ENCODE measurements at regions not wholly inside any gene's neighbourhood (a gene's known extent, or its start where the extent isn't known, plus 50 kb on each side); places are given as distances from the start of the nearest gene placed in this dataset.
"Not testable (repeated sequence)": the region's sequence is repeated elsewhere in the genome, so short reads cannot be mapped to it uniquely, and the experiment has no call there.

GRCh38 chr12:91307957-91308670 is 125.5 kb upstream of the DCN start:
- DNase-seq (ENCODE audit: low read depth), result no peak

- no peak for DNase-seq (ENCODE audit: low read depth)
Measured at GRCh38 chr12:91290354-91290753, 107.7 kb upstream of the DCN start.

- no peak for DNase-seq (ENCODE audit: low read depth)
Measured at GRCh38 chr12:91289906-91290305, 107.3 kb upstream of the DCN start.

- DNase-seq (ENCODE audit: low read depth), result no peak
Measured at GRCh38 chr12:91289072-91289471, 106.5 kb upstream of the DCN start.

GRCh38 chr12:91287753-91288152 is 105.1 kb upstream of the DCN start:
- no peak for DNase-seq (ENCODE audit: low read depth)

GRCh38 chr12:91278126-91278525 is 95.5 kb upstream of the DCN start:
- DNase-seq (ENCODE audit: low read depth), result no peak

GRCh38 chr12:91276509-91276908 is 93.9 kb upstream of the DCN start:
- no peak for DNase-seq (ENCODE audit: low read depth)

- DNase-seq (ENCODE audit: low read depth), result no peak
Measured at GRCh38 chr12:91275321-91275720, 92.7 kb upstream of the DCN start.

- DNase-seq (ENCODE audit: low read depth), result no peak
Measured at GRCh38 chr12:91274916-91275315, 92.3 kb upstream of the DCN start.

GRCh38 chr12:91273560-91273959 is 90.9 kb upstream of the DCN start:
- no peak for DNase-seq (ENCODE audit: low read depth)

- DNase-seq (ENCODE audit: low read depth), result no peak
Measured at GRCh38 chr12:91272461-91273063, 89.9 kb upstream of the DCN start.

GRCh38 chr12:91271185-91271584 is 88.6 kb upstream of the DCN start:
- no peak for DNase-seq (ENCODE audit: low read depth)

GRCh38 chr12:91267039-91267438 is 84.4 kb upstream of the DCN start:
- DNase-seq (ENCODE audit: low read depth), result no peak

GRCh38 chr12:91264178-91264577 is 81.6 kb upstream of the DCN start:
- no peak for DNase-seq (ENCODE audit: low read depth)

- DNase-seq (ENCODE audit: low read depth), result no peak
Measured at GRCh38 chr12:91261820-91262676, 79.4 kb upstream of the DCN start.

- DNase-seq (ENCODE audit: low read depth), result no peak
Measured at GRCh38 chr12:91256411-91256810, 73.8 kb upstream of the DCN start.

GRCh38 chr12:91252341-91252740 is 69.7 kb upstream of the DCN start:
- no peak for DNase-seq (ENCODE audit: low read depth)

GRCh38 chr12:91250273-91250665 is 67.7 kb upstream of the DCN start:
- DNase-seq (ENCODE audit: low read depth), result no peak

- no peak for DNase-seq (ENCODE audit: low read depth)
Measured at GRCh38 chr12:91249518-91250272, 67.1 kb upstream of the DCN start.

GRCh38 chr12:91249054-91249453 is 66.4 kb upstream of the DCN start:
- DNase-seq (ENCODE audit: low read depth), result no peak

GRCh38 chr12:91243177-91243576 is 60.6 kb upstream of the DCN start:
- DNase-seq (ENCODE audit: low read depth), result not testable (repeated sequence)

GRCh38 chr12:91241756-91242155 is 59.1 kb upstream of the DCN start:
- no peak for DNase-seq (ENCODE audit: low read depth)
